ENCODE measurements at regions not wholly inside any gene's neighbourhood (a gene's known extent, or its start where the extent isn't known, plus 50 kb on each side); places are given as distances from the start of the nearest gene placed in this dataset.

- dilution Hi-C loops (cut with MboI; ENCODE audit: extremely low pct_ligation_motif_present, low sequenced_read_pairs) = no loop called here
- BruUV-seq (replicated peaks) = no TSS peak
- no peak for TF ChIP-seq MAX (IDR thresholded peaks at IDR 0.05; ENCODE audit: insufficient read depth, insufficient read length)
These were observed 97.5 kb downstream of the UNCX start for GRCh38 chr7:1329966-1330800.

GRCh38 chr7:1330801-1331425 is 98.2 kb downstream of the UNCX start:
- POLR2A ChIA-PET = no interaction called here
- Histone ChIP-seq H3K4me3 (replicated peaks in 1 of 3; ENCODE audit: insufficient read depth in 1 of 3, low read depth in 1 of 3, low read length in 3 of 3) (no peak overlapping the region), H4K20me1 (replicated peaks; ENCODE audit: control insufficient read depth, extremely low read depth, insufficient read depth, low read length) (no peaks in the 10 kb centered on the region), H3K9ac (replicated peaks; ENCODE audit: extremely low read depth, insufficient read depth, low read length) (no peak overlapping the region), H3K4me1 (ENCODE audit: control insufficient read depth, extremely low read depth, insufficient read depth, low read length) (no peaks in the 10 kb centered on the region), H3K4me2 (ENCODE audit: insufficient read depth, low read length) (no peak overlapping the region), H3K9me3 (replicated peaks; ENCODE audit: control insufficient read depth, insufficient read depth, low read length) (no peaks in the 10 kb centered on the region), H3K79me2 (ENCODE audit: control insufficient read depth, insufficient read depth, low read length) (no peaks in the 10 kb centered on the region), H3K9me1 (replicated peaks; ENCODE audit: control insufficient read depth, extremely low read depth, insufficient read depth, low read length) (no peaks in the 10 kb centered on the region), H2AFZ (ENCODE audit: low read depth, low read length) (no peak overlapping the region), H3K36me3 (ENCODE audit: control insufficient read depth in 2 of 2, extremely low read depth in 1 of 2, insufficient read depth in 2 of 2, low read length in 2 of 2) (no peaks in the 10 kb centered on the region), H3K27me3 (ENCODE audit: control insufficient read depth in 2 of 2, insufficient read depth in 2 of 2, low read length in 2 of 2) (no peaks in the 10 kb centered on the region), H3K27ac (ENCODE audit: insufficient read depth, low read depth, low read length) (no peak overlapping the region)
- TF ChIP-seq JUN (IDR thresholded peaks at IDR 0.05; ENCODE audit: borderline replicate concordance, insufficient read depth, insufficient read length, low read depth) = no peak
- no peak for TF ChIP-seq POLR2AphosphoS5 (IDR thresholded peaks at IDR 0.05; ENCODE audit: insufficient read depth, low read depth, low read length)
- TF ChIP-seq CTCF (IDR thresholded peaks at IDR 0.05; ENCODE audit: extremely low read depth in 1 of 2, insufficient read depth in 1 of 2, low read depth in 1 of 2, low read length in 2 of 2) = no peak
- TF ChIP-seq EZH2 (IDR thresholded peaks at IDR 0.05; ENCODE audit: borderline replicate concordance, low read depth, low read length, severe bottlenecking) = no peak
- no peak for TF ChIP-seq MAX (IDR thresholded peaks at IDR 0.05; ENCODE audit: insufficient read depth, insufficient read length)
- no peak for TF ChIP-seq GATA2 (IDR thresholded peaks at IDR 0.05; ENCODE audit: insufficient read depth, insufficient read length, low read depth, low read length)
- no peak for TF ChIP-seq MYC (IDR thresholded peaks at IDR 0.05; ENCODE audit: low read depth, low read length)
- no peak for TF ChIP-seq FOS (IDR thresholded peaks at IDR 0.05; ENCODE audit: borderline replicate concordance, insufficient read depth, low read length)
- no peak for TF ChIP-seq POLR2A (IDR thresholded peaks at IDR 0.05; ENCODE audit: low read depth, low read length)
- BruUV-seq (replicated peaks) = no TSS peak
- CTCF ChIA-PET = no interaction called here
- DNase-seq (ENCODE audit: low read depth, low spot score) (no peak), FAIRE-seq (no peak)
- intact Hi-C loops (cut with micrococcal nuclease) = no loop called here
- dilution Hi-C loops (cut with MboI; ENCODE audit: extremely low pct_ligation_motif_present, low sequenced_read_pairs) = no loop called here

More at GRCh38 chr7:1329966-1330800, 97.5 kb downstream of the UNCX start:
- no peak for FAIRE-seq
- ChIA-PET CTCF (no interaction called here), POLR2A (no interaction called here)
- Histone ChIP-seq H3K9me1 (replicated peaks; ENCODE audit: control insufficient read depth, extremely low read depth, insufficient read depth, low read length) (no peaks in the 10 kb centered on the region), H3K36me3 (ENCODE audit: control insufficient read depth in 2 of 2, extremely low read depth in 1 of 2, insufficient read depth in 2 of 2, low read length in 2 of 2) (no peaks in the 10 kb centered on the region), H3K9ac (replicated peaks; ENCODE audit: extremely low read depth, insufficient read depth, low read length) (no peak overlapping the region), H3K27ac (ENCODE audit: insufficient read depth, low read depth, low read length) (no peak overlapping the region), H4K20me1 (replicated peaks; ENCODE audit: control insufficient read depth, extremely low read depth, insufficient read depth, low read length) (no peaks in the 10 kb centered on the region), H2AFZ (ENCODE audit: low read depth, low read length) (no peak overlapping the region), H3K79me2 (ENCODE audit: control insufficient read depth, insufficient read depth, low read length) (no peaks in the 10 kb centered on the region), H3K4me2 (ENCODE audit: insufficient read depth, low read length) (no peak overlapping the region), H3K4me3 (replicated peaks in 1 of 3; ENCODE audit: insufficient read depth in 1 of 3, low read depth in 1 of 3, low read length in 3 of 3) (no peak overlapping the region), H3K4me1 (ENCODE audit: control insufficient read depth, extremely low read depth, insufficient read depth, low read length) (no peaks in the 10 kb centered on the region), H3K9me3 (replicated peaks; ENCODE audit: control insufficient read depth, insufficient read depth, low read length) (no peaks in the 10 kb centered on the region), H3K27me3 (ENCODE audit: control insufficient read depth in 2 of 2, insufficient read depth in 2 of 2, low read length in 2 of 2) (no peaks in the 10 kb centered on the region)
- no peak for DNase-seq (ENCODE audit: low read depth, low spot score)
- intact Hi-C loops (cut with micrococcal nuclease) = no loop called here
